ENCODE measurements at regions not wholly inside any gene's neighbourhood (a gene's known extent, or its start where the extent isn't known, plus 50 kb on each side); places are given as distances from the start of the nearest gene placed in this dataset.
"Not testable (repeated sequence)": the region's sequence is repeated elsewhere in the genome, so short reads cannot be mapped to it uniquely, and the experiment has no call there.

- not testable (repeated sequence) for DNase-seq
Observed at GRCh38 chr1:109857702-109858101, 52.9 kb upstream of the CSF1 start.

DNA sequence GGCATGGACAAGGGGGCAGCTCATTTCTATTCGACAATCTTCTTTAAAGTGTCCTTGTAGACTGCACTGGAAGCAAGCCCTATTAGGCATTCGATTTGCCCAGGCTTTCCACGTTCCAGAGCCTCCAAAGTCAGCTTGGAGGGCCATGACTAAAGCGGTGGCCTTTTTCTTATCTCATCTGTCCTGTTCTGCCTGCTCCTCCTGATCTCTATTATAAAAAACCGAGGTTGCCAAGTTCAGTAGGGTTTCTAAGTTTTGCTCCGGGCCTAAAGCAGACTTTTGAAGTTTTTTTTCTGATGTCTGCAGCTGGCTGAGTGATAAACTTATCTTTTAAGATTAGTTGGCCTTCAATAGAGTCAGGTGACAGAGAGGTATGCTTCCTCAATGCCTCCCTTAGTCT, 54.7 kb upstream of the CSF1 start:
- DNase-seq: not testable (repeated sequence)

- not testable (repeated sequence) for DNase-seq
Observed at GRCh38 chr1:109853972-109854371, 56.7 kb upstream of the CSF1 start.

- DNase-seq: not testable (repeated sequence)
Observed at GRCh38 chr1:109852221-109853015, 58.2 kb upstream of the CSF1 start.

DNA sequence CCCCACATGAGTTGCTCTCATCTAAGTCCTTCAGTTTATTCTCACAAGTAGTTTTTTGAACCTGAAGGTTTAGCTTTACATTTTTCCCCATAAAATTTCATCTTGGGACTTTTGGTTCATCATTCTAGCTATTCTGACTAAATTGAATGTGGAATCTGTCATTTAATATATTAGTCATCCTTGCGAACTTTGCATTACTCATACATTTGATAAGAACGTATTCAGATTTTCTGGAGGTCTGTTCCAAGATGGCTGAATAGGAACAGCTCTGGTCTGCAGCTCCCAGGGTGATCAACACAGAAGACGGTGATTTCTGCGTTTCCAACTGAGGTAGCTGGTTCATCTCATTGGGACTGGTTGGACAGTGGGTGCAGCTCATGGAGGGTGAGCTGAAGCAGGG, 59.8 kb upstream of the CSF1 start:
- DNase-seq: no peak

DNA sequence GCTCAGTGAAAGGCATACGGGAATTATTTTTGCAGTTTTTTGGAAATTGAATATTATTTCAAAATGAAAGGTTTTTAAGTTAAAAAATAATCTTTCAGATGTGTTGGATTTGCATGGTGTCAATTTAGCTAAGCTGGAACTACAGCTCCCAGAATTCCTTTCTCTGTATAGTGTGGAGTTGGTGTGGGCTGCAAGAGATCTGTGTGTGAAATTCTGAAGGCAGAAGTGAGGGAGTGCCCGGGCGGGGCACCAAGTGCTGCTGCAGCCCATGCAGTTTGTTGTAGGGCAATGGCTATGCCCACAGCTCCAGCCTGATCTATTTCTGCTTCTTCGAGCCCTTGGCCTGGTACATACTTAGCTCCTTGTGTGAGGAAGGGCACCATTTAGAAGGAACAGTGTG, 60.5 kb upstream of the CSF1 start:
- no peak for DNase-seq

DNA sequence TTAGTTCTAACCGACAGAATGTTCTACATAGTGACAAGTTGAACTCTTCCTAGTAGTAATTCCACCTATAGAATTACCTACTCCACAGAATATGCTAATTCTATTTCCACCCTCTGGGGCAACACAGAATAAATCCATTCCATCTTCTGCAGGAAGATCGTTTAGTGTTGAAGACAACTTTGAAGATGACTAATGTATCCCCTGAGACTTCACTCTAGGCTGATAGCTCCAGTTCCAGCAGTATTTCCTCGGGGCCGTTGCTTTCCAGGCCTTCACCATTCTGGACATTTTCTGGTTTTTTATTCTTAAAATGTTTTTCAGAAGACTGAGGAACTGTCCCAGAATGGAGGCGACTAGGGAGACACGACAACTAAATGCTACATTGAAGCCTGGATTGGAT, 61.0 kb upstream of the CSF1 start:
- no peak for DNase-seq

GRCh38 chr1:109847251-109847650, 63.4 kb upstream of the CSF1 start:
- no peak for DNase-seq

GRCh38 chr1:109846846-109847245, 63.8 kb upstream of the CSF1 start:
- DNase-seq: no peak

DNA sequence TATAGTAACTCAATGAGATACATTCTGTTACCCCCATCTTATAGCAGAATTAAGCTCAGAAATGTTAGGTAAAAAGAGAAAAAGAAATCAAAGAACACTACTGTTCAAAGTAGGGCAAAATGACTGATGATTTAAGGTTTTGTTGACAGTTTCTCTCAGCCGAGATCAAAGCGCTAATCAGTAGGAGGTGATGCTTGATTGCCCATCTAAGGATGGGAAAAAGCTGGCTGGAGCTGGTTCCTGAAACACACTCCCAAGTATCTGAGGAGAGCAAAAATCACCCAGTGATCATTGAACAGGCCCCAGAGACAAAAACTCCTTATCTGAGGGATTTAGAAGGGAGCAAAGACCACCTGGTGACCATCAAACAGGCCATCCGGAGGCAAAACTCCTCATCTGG, 64.5 kb upstream of the CSF1 start:
- DNase-seq: no peak

DNA sequence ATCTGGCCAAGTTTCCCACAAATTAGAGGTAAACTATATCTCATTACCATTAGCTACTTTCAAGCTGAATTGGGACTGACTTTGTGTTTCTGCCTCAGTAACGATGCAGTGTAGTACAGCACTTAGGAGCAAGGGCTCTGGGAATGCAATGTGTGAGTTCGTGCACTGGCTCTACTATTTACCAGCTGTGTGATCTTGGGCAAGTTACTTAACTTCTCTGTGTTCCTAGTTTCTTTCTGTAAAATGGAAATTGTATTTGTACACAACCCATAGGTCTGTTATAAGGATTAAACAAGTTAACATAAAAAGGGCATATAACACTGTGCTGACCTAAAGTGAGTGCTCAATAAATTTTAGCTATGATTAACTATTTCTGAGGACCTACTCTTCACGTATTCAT, 65.0 kb upstream of the CSF1 start:
- no peak for DNase-seq

DNA sequence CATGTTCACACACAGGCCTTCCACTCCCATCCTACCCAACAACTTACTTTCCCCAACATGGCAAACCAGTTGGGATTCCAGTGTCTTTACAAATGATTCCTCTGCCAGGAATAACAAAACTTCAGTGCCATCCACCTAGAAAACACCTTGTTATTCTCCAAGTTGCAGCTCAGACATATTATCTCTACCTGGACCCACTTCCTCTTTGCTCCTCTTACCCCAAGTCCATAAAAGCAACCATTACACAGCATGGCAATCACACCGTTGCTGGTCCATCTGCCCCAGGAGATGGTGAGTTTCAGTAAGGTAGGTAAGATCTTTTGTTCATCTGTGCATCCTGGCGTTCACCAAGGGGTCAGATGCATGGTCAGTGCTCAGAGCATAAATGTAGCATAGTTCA, 66.0 kb upstream of the CSF1 start:
- DNase-seq: no peak

GRCh38 chr1:109840011-109840629, 70.5 kb upstream of the CSF1 start:
- no peak for DNase-seq

- DNase-seq: not testable (repeated sequence)
Observed at GRCh38 chr1:109839276-109839675, 71.4 kb upstream of the CSF1 start.

DNA sequence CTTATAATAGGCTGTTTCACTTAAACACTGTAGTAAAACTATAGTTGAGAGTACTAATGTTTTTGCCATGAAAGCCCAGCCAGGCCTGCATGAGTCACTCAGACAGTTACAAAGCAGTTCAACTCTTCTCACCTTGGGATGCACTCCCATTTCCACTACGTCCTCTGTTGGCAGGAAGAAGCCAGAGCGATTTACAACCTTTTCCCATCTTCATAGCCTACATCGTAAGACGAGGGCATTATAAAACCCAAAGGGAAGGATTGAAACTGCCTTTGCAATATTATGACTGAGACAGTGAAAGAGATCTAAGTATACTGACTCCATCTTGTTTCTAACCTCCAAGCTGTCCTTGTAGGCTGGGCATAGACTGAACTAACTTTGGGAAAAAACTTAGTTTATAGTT, 71.8 kb upstream of the CSF1 start:
- DNase-seq: no peak

DNA sequence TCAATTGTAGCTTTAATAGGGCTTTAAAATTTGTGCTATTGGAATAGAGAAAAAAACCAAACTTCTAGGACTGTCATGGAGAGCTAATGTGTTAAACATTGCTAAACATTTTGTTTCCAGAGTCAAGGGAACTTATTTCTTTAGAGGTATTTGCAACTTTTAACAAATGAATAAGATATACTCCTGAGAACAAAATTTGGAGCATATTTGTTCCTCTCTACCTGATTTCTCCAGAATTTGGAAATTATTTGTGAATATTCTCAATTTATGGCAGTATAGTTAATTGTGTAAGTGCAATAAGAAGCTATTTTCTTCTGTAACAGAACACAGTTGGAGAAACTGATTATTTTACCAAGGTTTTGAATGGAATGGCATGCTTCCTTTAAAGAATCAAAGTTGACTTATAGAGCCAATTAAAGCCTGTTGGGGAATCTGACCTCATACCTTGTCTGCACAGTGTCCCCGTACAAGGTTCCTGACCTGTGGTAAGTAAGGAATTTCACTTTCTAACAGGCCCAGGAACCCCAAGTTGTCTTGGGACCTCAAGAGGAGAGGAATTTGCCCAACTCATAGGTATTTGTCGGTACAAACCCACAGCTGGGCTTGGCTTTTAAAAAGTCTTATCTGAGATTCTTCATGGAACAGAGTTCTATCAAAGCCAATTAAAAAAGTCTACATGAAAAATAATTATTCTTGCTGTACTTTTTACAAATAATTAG, 72.6 kb upstream of the CSF1 start:
- DNase-seq: no peak

- DNase-seq: not testable (repeated sequence)
Observed at GRCh38 chr1:109835645-109836044, 71.9 kb upstream of the EPS8L3 start.

DNA sequence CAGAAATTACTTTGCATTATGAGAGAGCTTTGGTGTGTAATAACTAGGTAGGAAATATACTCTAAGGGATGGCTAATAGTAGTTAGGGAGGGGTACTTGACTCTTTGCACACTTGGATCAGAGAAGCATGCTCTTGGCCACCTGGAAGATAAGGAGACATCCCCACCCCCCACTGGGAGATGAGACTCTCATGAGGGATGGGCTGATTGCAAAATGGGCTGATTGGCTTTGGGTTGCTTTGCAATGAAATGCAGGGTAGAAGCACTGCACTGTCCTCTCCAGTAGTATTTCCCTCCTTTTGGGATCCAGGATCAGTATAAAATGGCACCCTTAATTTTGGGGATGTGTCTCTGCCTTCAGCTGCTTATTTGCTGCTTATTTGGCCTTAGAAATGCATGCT, 71.2 kb upstream of the EPS8L3 start:
- no peak for DNase-seq

DNA sequence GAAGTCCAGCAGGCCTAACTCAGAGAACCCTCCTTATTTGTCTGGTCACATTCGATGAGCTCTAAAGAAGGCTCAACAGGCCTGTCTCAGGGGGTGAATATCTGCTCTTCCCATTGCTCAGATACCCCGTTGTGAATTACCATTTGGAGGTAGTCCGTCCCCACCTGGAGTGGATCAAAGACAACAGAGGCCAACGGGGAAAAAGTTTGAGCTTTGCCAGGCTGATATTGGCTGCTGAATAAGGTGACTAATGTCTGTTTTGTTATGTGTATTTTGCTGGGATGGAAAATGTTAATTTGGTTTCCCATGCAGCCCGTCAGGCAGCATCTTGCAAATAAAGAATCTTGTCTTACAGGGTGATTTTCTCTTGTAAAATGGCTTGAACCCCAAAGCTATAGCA, 69.2 kb upstream of the EPS8L3 start:
- no peak for DNase-seq

- DNase-seq: no peak
Observed at GRCh38 chr1:109828756-109829505, 65.2 kb upstream of the EPS8L3 start.

DNA sequence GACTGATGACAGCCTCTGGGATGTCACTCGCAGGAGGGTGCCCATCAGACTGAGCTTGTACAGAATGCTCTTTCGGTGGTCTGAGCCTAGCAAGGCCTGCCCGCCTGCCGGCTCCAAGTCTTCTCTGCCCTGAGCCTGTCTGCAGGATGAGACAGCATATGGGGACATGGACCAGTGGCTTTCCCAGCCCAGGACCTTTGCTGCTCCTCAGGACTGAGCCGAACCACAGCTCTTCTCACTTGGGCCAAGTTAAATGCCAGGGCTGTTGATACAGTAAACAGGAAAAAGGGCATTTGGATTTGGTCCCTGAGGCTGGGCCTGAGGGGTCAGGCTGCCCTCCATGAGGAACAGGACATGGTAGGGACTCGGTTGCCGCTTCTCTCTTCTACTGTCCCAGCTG, 64.3 kb upstream of the EPS8L3 start:
- DNase-seq: no peak

- no peak for DNase-seq
Observed at GRCh38 chr1:109827466-109827865, 63.7 kb upstream of the EPS8L3 start.

- DNase-seq: no peak
Observed at GRCh38 chr1:109826930-109827349, 63.2 kb upstream of the EPS8L3 start.

All from bone marrow (tissue), 2 donors.